ENCODE measurements at regions not wholly inside any gene's neighbourhood (a gene's known extent, or its start where the extent isn't known, plus 50 kb on each side); places are given as distances from the start of the nearest gene placed in this dataset.

DNA sequence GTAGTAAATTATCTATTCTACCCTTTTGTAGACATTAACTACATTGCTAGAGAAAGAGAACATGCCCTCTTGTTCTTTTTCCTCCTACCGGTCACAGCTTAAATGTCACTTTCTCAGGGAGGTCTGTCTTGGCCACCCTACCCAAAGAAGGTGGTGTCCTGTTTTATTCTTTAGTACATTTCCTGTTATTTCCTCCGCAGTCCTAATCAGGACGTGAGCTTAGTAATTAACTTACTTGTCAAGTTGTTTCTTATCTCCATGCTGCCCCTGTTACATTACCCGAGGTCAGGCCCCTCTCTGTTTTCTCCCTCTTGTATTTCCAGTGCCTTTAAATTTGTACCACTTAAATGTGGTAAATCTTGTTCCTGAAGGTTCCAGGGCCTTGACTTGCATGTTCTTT lies 73.7 kb upstream of the RMDN2 start:
- H3K27ac ChIP-seq: no peak overlapping the region

DNA sequence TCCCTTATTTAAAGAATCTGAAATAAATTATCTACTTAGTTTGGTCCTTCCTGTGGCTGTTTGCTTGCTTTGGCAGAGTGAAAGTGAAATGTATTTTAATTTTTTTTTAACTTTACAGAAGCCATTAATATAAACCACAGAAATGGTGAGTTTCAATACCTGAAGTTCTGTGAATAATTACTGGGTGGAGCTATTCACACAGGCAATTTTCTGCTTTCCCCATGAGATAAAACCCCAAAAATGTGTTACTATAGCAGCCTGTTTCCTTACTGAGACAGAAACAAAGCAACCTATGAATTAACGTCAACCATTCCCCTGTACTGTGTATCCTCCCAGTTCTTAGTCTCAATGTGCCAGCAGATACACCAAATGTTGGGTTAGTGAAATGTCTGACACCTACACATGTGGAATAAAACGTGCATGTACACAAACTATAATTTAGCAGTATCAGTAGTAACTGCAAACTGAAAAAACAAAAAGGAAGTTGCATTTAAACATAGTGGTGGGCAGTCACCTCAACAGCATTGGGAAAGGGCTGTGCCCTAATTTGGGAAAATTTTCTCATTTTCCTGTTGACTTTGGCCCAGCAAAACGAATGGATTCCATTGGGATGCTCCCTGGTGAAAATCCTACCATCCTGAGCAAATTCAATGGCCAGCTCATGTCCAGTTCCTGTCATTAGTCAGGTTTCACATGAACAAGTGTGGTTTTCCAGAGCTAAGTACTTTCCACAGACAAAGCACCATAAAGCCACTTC lies 73.1 kb upstream of the RMDN2 start:
- no peak overlapping the region for H3K27ac ChIP-seq
- TF ChIP-seq, protein P1, sequence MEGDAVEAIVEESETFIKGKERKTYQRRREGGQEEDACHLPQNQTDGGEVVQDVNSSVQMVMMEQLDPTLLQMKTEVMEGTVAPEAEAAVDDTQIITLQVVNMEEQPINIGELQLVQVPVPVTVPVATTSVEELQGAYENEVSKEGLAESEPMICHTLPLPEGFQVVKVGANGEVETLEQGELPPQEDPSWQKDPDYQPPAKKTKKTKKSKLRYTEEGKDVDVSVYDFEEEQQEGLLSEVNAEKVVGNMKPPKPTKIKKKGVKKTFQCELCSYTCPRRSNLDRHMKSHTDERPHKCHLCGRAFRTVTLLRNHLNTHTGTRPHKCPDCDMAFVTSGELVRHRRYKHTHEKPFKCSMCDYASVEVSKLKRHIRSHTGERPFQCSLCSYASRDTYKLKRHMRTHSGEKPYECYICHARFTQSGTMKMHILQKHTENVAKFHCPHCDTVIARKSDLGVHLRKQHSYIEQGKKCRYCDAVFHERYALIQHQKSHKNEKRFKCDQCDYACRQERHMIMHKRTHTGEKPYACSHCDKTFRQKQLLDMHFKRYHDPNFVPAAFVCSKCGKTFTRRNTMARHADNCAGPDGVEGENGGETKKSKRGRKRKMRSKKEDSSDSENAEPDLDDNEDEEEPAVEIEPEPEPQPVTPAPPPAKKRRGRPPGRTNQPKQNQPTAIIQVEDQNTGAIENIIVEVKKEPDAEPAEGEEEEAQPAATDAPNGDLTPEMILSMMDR (conservative IDR thresholded peaks at IDR 0.05): no peak

More for the DNA sequence above, 73.7 kb upstream of the RMDN2 start:
- TF ChIP-seq, protein P1 (conservative IDR thresholded peaks at IDR 0.05): no peak

DNA sequence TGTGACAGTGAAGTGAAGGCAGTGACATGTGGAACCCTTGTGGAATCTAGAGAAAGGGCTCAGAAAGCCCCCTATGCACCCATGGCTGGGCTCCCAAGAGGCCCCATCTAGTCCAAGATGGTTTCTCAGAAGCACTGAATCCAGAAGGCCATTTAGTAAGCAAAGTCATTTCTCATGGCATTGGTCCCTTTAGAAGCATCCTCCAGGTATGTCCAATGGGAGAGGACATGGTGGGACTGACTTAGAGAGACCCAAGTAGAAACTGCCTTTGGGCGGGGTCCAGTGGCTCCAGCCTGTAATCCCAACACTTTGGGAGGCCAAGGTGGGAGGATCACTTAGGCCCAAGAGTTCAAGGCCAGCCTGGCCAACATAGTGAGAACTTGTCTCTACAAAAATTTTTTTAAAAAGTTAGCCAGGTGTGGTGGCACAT lies 72.5 kb upstream of the RMDN2 start:
- no peak overlapping the region for H3K27ac ChIP-seq
- TF ChIP-seq, protein P1 (conservative IDR thresholded peaks at IDR 0.05): no peak

DNA sequence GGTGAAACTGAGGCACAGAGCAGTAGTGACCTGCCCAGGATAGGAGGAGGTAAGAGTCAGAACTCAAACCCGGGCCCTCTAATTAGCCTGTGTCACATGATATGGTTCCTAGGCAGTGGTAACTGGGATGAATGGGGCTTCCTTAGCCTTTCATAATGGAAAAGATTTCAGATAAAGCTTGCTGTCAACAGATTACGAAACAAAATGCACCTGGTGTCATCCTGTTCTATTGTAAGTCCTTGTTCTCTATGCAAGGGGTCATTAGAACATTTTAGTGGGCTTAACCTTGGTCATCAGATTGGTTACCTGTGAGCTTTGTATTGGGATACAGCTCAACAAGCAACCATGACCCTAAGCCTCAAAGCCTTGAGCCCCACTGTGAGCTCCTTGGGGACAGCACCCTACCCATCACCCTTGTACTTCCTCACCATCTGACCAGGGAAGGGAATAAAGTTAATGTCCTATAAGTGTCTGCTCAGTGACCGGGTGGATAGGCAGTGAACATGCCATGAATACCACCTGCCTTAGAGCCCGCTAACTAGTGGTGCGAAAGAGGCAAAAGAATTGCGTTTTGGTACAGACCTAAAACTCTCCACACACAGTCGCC lies 70.3 kb upstream of the RMDN2 start:
- TF ChIP-seq, protein P1 (conservative IDR thresholded peaks at IDR 0.05): no peak
- no peak overlapping the region for H3K27ac ChIP-seq

DNA sequence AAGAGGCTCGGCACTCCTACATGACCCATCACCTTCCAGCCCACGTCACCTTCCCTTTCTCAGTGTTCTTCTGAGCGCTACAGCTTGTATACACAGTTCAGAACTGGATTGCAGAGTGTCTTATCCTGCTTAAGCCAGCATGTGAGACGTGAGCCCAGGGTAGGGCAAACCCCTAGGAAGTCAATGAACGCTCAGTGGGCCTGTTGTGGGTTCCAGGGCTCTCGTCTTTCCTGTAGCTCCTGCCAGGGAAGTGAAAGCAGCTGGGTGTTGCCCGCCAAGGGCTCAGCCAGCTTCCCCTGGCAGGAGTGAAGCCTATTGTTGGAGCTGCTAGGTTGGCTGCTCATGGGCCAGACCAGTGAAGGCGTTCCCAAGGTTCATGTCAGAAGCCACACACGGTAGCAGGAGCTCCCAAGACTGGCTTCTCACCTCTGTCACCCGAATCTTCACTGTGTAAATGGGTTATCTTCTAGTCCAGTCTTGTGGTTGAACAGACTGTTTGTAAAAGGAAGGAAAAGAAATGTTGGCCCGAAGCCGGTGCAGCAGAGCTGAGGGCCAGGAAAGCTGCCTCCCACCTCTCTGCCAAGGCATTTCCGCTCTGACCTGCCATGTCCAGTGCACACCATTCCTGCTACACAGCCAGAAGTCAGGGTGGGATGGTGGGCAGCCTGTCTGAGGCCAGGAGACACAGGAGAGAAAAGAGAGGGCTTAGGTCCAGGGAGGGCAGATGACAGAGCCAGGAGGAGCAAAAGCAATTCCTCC lies 69.6 kb upstream of the RMDN2 start:
- H3K27ac ChIP-seq: no peak overlapping the region
- TF ChIP-seq, protein P1 (conservative IDR thresholded peaks at IDR 0.05): no peak

GRCh38 chr2:37856101-37856751 lies 68.9 kb upstream of the RMDN2 start:
- 0 out of 2 replicates have a peak overlapping the region, but pooled peaks have one; percentile 51 for H3K27ac ChIP-seq
- TF ChIP-seq, protein P1 (conservative IDR thresholded peaks at IDR 0.05): no peak
